Smooth muscle cell of the brain vasculature (primary cell): ENCODE measurements at regions not wholly inside any gene's neighbourhood (a gene's known extent, or its start where the extent isn't known, plus 50 kb on each side); places are given as distances from the start of the nearest gene placed in this dataset.
"Not testable (repeated sequence)": the region's sequence is repeated elsewhere in the genome, so short reads cannot be mapped to it uniquely, and the experiment has no call there.

ENCODE experiments used
- DNase-seq: peaks from one replicate; pipeline ENCODE4 v3.0.0-alpha.2; 2012; ENCODE audit warnings: low read depth, low spot score

- DNase-seq: no peak
Observed at GRCh38 chr4:118410138-118410537, 57.3 kb upstream of the PRSS12 start.

GRCh38 chr4:118417325-118417724 lies 64.5 kb upstream of the PRSS12 start:
- no peak for DNase-seq

- not testable (repeated sequence) for DNase-seq
Observed at GRCh38 chr4:118417800-118418199, 65.0 kb upstream of the PRSS12 start.

- DNase-seq: not testable (repeated sequence)
Observed at GRCh38 chr4:118418396-118418795, 65.6 kb upstream of the PRSS12 start.

- DNase-seq: not testable (repeated sequence)
Observed at GRCh38 chr4:118419626-118420025, 66.8 kb upstream of the PRSS12 start.

- DNase-seq: not testable (repeated sequence)
Observed at GRCh38 chr4:118424062-118424461, 71.3 kb upstream of the PRSS12 start.

- not testable (repeated sequence) for DNase-seq
Observed at GRCh38 chr4:118428881-118429280, 76.1 kb upstream of the PRSS12 start.

GRCh38 chr4:118432359-118432758 lies 79.6 kb upstream of the PRSS12 start:
- DNase-seq: not testable (repeated sequence)

- DNase-seq: not testable (repeated sequence)
Observed at GRCh38 chr4:118433612-118434375, 81.0 kb upstream of the PRSS12 start.

GRCh38 chr4:118435415-118435814 lies 82.6 kb upstream of the PRSS12 start:
- DNase-seq: not testable (repeated sequence)

GRCh38 chr4:118442115-118442837 lies 89.5 kb upstream of the PRSS12 start:
- DNase-seq: not testable (repeated sequence)

- DNase-seq: not testable (repeated sequence)
Observed at GRCh38 chr4:118447397-118447796, 94.6 kb upstream of the PRSS12 start.

GRCh38 chr4:118454857-118455256 lies 102.1 kb upstream of the PRSS12 start:
- not testable (repeated sequence) for DNase-seq

GRCh38 chr4:118461435-118461834 lies 108.6 kb upstream of the PRSS12 start:
- DNase-seq: not testable (repeated sequence)

- not testable (repeated sequence) for DNase-seq
Observed at GRCh38 chr4:118465831-118466230, 113.0 kb upstream of the PRSS12 start.

- not testable (repeated sequence) for DNase-seq
Observed at GRCh38 chr4:118474001-118474626, 121.3 kb upstream of the PRSS12 start.

- not testable (repeated sequence) for DNase-seq
Observed at GRCh38 chr4:118474771-118475170, 122.0 kb upstream of the PRSS12 start.

GRCh38 chr4:118475901-118476300 lies 123.1 kb upstream of the PRSS12 start:
- DNase-seq: not testable (repeated sequence)

- not testable (repeated sequence) for DNase-seq
Observed at GRCh38 chr4:118477826-118478225, 125.0 kb upstream of the PRSS12 start.

GRCh38 chr4:118485801-118486314 lies 133.1 kb upstream of the PRSS12 start:
- DNase-seq: not testable (repeated sequence)

GRCh38 chr4:118492963-118493362 lies 140.2 kb upstream of the PRSS12 start:
- DNase-seq: not testable (repeated sequence)

- not testable (repeated sequence) for DNase-seq
Observed at GRCh38 chr4:118494437-118494836, 141.6 kb upstream of the PRSS12 start.
